ENCODE measurements at regions not wholly inside any gene's neighbourhood (a gene's known extent, or its start where the extent isn't known, plus 50 kb on each side); places are given as distances from the start of the nearest gene placed in this dataset.

GRCh38 chr15:47395076-47395475 is 322.2 kb upstream of the SEMA6D start:
- no peak for FAIRE-seq

DNA sequence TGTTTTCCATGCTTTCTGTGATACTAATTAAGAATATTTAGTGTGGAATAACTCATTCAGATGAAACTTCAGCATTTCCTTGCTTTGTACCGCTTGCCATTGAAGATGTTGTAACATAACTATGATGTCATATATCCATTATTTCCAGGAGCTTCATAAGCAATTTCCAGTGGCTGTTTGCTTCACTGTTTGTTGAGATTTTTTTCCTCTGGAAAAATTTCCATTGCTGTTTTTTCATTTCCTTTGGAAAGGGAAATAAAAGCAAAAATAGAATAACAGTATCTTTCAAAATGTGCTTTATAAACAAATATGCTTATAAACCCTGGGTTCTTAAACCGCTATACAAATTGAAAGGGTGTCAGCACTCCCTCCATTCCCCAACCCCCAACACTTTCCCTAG is 319.6 kb upstream of the SEMA6D start:
- FAIRE-seq = no peak

- no peak for FAIRE-seq
These were observed 319.2 kb upstream of the SEMA6D start for GRCh38 chr15:47398132-47398531.

DNA sequence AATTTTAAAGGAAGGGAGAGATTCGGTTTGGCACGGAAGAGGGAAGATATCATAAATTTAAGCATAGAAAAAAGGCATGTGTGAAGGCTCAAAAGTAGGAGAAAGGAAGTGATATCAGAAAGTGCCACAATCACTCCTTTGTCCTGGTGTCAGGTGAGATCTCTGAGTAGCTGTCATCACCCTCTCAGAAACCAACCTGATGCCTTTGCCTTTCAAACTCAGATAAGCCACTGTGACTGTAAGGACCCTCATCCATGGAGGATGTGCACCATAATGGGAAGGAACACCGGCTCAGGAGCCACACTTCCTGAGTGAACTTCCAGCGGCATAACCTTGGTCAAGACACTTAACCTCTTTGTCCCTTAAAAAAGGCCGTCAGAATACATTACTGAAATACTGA is 318.7 kb upstream of the SEMA6D start:
- FAIRE-seq = no peak

- FAIRE-seq = no peak
These were observed 318.2 kb upstream of the SEMA6D start for GRCh38 chr15:47399100-47399499.

- no peak for FAIRE-seq
These were observed 316.7 kb upstream of the SEMA6D start for GRCh38 chr15:47400603-47401002.

DNA sequence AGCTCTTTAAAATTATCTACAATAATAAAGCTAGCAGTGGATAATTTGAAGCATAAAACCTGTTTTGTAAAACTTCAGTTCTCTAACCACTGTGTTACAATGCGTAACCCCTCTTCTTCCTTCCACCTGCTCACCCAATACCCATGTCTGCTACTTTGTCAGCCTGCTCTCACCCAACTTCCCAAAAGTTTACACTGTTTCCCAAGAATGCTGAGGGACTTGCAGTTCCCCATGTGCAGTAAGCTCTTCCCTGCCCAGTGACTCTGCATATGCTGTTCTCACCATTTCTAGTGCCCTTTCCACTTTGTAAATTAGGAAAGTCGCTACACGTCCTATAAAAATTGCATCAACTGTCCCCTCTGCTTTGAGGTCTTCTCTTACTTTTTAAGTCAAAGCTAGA is 315.9 kb upstream of the SEMA6D start:
- no peak for FAIRE-seq

DNA sequence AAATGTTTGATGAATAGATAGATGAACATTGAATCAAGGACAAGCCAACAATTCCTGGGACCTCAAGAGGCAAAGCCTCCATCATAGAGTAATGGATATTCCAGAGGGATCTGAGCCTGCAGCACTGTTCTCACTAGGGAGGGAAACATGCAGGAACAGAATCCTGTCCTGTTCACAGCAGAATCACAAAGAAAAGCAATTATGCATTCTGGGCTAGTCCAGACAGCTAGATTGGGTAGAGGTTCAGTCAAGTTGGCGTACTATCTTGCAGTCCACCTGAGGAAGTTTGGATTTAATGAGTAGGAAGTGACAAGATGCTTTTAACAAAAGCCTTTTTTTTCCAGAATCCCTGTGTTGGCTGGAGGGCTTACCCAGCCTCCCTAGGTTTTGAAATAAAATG is 314.5 kb upstream of the SEMA6D start:
- no peak for FAIRE-seq

DNA sequence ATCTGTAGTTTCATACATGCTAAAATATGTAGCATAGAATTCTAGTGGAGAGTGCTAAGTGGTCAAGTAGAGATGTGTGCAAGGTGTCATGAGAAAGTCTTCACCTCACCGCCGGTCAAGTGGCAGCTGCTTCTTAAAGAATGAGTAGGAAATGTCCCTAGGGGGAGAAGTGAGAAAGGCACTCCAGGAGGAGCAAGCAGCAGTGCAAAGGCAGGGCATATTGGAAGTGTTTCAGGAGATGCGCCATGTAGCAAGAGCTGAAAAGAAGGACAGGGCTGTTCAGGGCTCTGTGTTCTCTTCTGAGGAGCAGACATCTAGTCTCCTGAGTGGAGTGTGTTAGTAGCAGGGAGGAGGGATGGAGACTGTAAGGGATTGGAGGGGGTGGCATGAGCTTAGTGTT is 312.4 kb upstream of the SEMA6D start:
- FAIRE-seq = no peak

DNA sequence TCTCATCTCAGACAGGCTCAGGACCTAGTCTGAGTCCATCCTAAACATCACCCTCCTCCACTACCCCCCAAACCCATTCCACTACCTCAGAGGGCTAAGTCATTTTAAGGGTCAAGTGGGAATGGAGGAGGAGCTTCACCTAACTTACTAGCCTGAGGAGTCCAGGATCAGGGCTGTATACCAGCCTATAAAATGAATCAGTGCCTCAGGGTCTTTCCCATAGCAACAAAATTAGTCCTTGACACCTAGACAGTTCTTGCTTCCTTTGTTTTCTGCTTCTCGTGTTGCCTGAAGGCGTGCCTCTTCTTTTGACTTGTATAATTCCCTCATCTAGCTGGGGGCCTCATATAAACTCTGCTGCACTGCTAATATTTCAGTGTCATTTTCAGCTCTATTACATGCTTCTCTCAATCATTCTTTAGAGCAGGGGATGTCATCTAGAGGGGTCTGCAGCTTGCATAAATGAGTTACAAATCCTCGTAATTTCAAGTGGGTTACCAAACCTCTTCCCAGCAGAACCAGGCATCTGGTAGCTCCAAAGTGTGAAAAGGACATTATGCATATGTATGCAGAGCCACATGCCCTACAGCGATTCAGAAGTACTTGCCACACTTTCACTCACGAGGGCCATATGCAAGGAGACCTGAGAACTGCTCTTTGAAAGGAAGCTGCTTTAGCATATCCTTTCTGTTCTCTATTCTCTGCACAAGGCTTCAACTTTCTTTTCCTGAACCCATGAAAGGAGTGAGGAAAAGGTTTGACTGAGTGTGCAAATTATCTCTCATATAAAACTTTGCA is 311.7 kb upstream of the SEMA6D start:
- no peak for FAIRE-seq

DNA sequence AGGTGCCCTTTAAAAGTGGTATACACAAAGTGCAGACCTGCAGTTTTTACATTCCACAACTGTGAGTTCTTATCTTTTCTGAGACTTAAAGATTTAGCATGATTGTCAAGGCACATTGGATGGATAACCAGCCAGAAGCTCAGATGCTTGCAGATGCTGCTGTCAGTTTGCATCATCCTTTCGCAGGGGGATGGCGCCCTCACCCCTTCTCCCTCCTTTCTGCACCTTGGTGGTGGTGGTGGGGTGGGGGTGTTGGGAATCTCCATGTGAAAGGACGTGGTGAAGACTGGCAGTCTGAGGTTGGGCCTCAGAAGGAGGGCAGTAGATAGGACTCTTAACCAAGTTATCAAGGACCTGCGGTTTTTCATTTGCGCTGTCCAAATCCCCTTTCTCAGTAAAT is 309.6 kb upstream of the SEMA6D start:
- FAIRE-seq = no peak

GRCh38 chr15:47409038-47409437 is 308.3 kb upstream of the SEMA6D start:
- no peak for FAIRE-seq

DNA sequence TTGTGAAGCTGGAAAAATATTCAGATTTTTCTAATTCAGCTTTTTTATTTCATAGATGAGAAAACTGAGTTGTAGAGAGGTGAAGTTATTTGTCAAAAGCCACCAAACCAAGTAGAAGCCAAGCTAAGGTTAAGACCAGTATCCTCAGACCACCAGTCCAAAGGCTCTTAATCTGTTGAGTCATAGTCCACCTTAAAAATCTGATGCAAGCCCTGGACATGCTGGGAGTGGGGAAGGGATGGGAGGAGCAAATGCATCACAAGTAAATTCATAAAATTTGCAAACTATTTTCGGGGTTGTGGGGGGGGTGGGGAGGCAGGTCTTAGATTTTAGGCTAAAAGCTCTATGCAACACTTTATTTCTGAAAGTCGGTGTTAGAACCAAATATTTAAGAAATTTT is 307.7 kb upstream of the SEMA6D start:
- FAIRE-seq = no peak

DNA sequence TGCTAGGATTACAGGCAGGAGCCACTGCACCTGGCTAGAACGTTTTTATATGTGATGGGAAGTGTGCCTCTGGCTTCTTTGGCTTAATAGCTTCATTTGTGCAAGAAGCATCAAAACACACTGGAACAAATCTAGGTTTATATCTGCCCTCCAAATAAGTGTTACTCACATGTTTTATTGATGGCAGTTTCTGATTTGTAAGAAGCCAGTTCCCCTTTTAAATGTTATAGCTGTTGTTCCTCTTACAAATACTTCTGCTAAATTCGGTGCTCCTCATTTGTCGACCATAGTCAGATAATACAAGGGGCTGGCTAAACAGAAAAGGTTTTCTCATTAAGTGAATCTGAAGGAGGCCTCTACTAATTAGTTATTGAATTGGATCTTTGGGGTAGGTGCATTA is 307.1 kb upstream of the SEMA6D start:
- FAIRE-seq = no peak

GRCh38 chr15:47411733-47412132 is 305.6 kb upstream of the SEMA6D start:
- FAIRE-seq = no peak

DNA sequence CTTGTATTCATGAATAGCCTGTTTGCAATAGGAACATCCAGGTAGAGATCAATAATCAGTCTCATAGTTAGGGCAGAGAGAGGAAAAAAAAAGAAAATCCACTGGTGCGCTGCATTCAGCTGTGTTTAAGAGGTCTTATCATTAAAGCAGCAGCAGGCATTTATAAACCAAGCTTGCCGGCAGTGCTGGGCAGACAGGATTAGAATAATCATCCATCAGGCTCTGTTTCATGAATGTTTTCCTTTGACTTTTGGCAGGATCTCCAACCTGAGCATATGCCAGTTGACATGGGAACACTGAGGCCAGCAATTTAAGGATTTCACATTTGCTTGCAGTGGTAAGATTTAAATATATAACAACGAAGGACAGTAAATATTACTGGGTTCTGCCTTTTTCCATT is 305.2 kb upstream of the SEMA6D start:
- FAIRE-seq = no peak

DNA sequence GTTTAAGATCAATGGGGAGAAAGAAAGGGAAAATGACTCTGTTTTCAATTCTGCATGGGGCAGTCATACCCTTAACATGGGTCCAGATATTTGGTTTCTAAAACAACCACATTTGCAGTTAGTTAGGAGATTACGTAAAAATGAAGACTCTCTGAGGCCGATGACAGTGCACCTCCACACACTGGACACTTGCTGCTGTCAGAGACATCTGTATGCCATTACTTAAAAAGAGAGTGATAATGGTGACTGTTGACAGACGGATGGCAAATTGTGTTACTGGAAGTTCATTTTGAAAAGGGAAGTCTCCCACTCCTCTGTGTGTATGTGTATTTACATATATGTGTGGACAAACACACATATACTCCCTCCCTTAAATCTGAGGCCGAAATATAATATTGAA is 304.5 kb upstream of the SEMA6D start:
- no peak for FAIRE-seq

DNA sequence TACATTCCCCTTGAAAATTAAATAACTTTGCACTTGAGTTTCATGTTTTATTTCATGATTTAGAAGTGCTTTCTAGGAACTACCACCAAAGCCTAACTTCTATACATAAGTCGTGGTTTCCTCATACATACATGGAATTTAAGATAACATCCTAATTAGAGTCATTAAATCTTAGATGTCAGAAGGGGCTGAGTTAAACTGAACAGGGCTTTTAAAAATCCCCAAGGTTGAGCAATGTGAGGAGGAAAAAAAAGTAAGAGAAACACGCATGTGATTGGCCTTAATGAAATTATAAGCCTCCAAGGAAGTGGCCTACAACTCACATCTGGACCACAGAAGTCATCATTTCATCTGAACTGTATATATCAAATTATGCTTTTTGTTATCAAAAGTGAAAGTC is 303.1 kb upstream of the SEMA6D start:
- no peak for FAIRE-seq

- no peak for FAIRE-seq
These were observed 301.8 kb upstream of the SEMA6D start for GRCh38 chr15:47415539-47415971.

DNA sequence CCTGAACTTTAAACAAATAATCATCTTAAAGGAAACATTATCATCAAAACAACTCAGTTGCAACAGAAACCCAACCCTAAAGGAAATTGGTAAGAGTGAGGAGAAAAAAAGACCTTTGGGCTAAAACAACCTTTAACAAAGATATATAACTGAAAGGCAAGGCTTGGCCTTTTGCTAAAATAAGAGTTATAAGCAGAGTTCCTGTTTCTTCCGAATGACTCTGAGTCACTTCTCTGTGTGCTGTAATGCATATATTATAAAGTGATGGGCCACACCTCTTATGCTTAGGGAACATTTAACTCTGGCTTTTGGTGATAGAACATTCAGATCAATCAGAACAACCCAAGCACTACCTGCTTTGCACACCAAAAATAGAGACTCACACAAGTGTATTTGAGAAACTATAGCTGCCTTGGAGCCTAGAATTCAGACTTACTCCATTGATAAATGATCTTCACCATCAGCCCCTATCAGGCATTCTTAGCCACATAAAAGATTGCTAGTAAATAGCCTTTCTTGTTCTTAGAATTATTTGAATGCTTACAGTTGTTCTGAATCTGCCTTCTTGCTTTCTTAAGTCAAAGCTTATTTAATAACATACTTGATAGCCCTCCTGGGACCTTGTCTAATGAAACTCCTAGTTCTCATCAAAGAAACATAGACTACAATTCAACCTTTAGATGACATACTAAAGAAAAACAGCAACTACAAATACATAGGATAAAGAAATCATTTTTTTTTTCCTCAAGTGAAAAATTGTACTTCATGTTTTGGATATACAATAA is 294.2 kb upstream of the SEMA6D start:
- FAIRE-seq = no peak

GRCh38 chr15:47427463-47427862 is 289.8 kb upstream of the SEMA6D start:
- FAIRE-seq = no peak

- FAIRE-seq = no peak
These were observed 287.9 kb upstream of the SEMA6D start for GRCh38 chr15:47429376-47429775.

- no peak for FAIRE-seq
These were observed 285.8 kb upstream of the SEMA6D start for GRCh38 chr15:47431501-47431900.

GRCh38 chr15:47432826-47433225 is 284.5 kb upstream of the SEMA6D start:
- FAIRE-seq = no peak

GRCh38 chr15:47434596-47434995 is 282.7 kb upstream of the SEMA6D start:
- no peak for FAIRE-seq

Measured in G401.6 (cell line).